ENCODE measurements at regions not wholly inside any gene's neighbourhood (a gene's known extent, or its start where the extent isn't known, plus 50 kb on each side); places are given as distances from the start of the nearest gene placed in this dataset.

GRCh38 chrX:124634363-124634762 lies 288.0 kb downstream of the SH2D1A start:
- DNase-seq (no peak), ATAC-seq (ENCODE audit: low FRiP score) (no peak)
- Histone ChIP-seq H3K36me3 (ENCODE audit: control insufficient read depth in 1 of 2, insufficient read depth in 2 of 2, low read length in 1 of 2) (no peaks in the 10 kb centered on the region), H3K9me3 (ENCODE audit: control insufficient read depth, low read length) (no peaks in the 10 kb centered on the region), H3K4me3 (ENCODE audit: low read length in 2 of 2) (no peak overlapping the region), H3K27me3 (ENCODE audit: control insufficient read depth in 1 of 2, insufficient read depth in 2 of 2, low read length in 1 of 2) (no peaks in the 10 kb centered on the region), H3K4me1 (ENCODE audit: control insufficient read depth in 1 of 2, insufficient read depth in 2 of 2, low read length in 2 of 2) (no peaks in the 10 kb centered on the region), H3K27ac (ENCODE audit: low read depth in 1 of 2, low read length in 2 of 2) (no peak overlapping the region)
- intact Hi-C loops (cut with DNase I): no loop called here
- WGBS, 2 donors: 69 to 92% methylated on average over 4 of the region's 4 CpGs

DNA sequence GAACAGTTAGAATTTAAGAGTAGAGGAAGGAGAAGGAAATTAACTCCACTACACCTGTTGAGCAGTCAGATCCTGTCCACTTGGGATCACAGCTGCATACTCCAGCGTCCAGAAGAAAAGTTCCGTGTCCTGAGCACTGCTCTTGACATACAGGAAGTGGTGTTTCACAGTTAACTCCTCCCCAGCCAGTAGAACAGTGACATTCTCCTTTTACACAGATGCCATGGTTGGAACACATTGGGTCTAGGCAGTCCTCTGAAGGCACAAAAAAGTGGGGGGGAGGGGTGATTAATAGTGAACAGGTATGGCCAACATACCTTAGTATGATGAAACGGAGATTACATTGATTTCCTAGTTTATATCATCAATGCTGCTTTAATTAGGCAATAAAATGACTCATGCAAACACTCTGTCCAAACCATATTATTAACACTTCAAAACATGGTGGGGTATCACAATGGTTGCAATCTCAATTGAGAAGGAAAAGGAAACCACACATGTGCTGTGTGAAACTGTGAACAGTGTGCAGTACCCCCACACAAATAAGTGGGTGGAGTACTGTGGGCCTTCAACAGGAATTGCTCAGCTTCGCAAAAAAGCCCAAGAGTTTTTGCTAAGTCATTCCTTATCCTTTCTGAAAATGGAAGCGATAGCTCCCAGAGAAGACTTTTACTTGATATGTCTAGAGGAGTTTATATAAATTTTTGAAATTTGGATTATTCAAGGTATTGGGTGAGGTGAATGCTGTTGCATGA lies 295.6 kb downstream of the SH2D1A start:
- intact Hi-C loops (cut with DNase I): no loop called here
- H3K27ac ChIP-seq (ENCODE audit: low read depth in 1 of 2, low read length in 2 of 2): no peak overlapping the region
- WGBS, 2 donors: 70 to 89% methylated on average over 5 of the region's 5 CpGs
- no peak overlapping the region for H3K4me3 ChIP-seq (ENCODE audit: low read length in 2 of 2)
- H3K36me3 ChIP-seq (ENCODE audit: control insufficient read depth in 1 of 2, insufficient read depth in 2 of 2, low read length in 1 of 2): no peaks in the 10 kb centered on the region
- peaks cover 0 to 2% of the 10 kb centered on the region in 2 donors for H3K4me1 ChIP-seq (ENCODE audit: control insufficient read depth in 1 of 2, insufficient read depth in 2 of 2, low read length in 2 of 2)
- no peaks in the 10 kb centered on the region for H3K9me3 ChIP-seq (ENCODE audit: control insufficient read depth, low read length)
- ATAC-seq (ENCODE audit: low FRiP score) (no peak), DNase-seq (no peak)
- H3K27me3 ChIP-seq (ENCODE audit: control insufficient read depth in 1 of 2, insufficient read depth in 2 of 2, low read length in 1 of 2): no peaks in the 10 kb centered on the region

- Histone ChIP-seq H3K4me1 (ENCODE audit: control insufficient read depth in 1 of 2, insufficient read depth in 2 of 2, low read length in 2 of 2) (peaks cover 0 to 2% of the 10 kb centered on the region in 2 donors), H3K9me3 (ENCODE audit: control insufficient read depth, low read length) (no peaks in the 10 kb centered on the region), H3K36me3 (ENCODE audit: control insufficient read depth in 1 of 2, insufficient read depth in 2 of 2, low read length in 1 of 2) (no peaks in the 10 kb centered on the region), H3K27ac (ENCODE audit: low read depth in 1 of 2, low read length in 2 of 2) (no peak overlapping the region), H3K27me3 (ENCODE audit: control insufficient read depth in 1 of 2, insufficient read depth in 2 of 2, low read length in 1 of 2) (no peaks in the 10 kb centered on the region), H3K4me3 (ENCODE audit: low read length in 2 of 2) (no peak overlapping the region)
- WGBS, 2 donors: 2 to 19% methylated on average over 1 of the region's 1 CpG
- ATAC-seq (ENCODE audit: low FRiP score) (no peak), DNase-seq (no peak)
- intact Hi-C loops (cut with DNase I): no loop called here
Observed at GRCh38 chrX:124646403-124646802, 300.0 kb downstream of the SH2D1A start.

GRCh38 chrX:124651031-124651430 lies 304.7 kb downstream of the SH2D1A start:
- peaks cover 0 to 2% of the 10 kb centered on the region in 2 donors for H3K4me1 ChIP-seq (ENCODE audit: control insufficient read depth in 1 of 2, insufficient read depth in 2 of 2, low read length in 2 of 2)
- H3K4me3 ChIP-seq (ENCODE audit: low read length in 2 of 2): no peak overlapping the region
- intact Hi-C loops (cut with DNase I): no loop called here
- WGBS, 2 donors: 48 to 59% methylated on average over 4 of the region's 4 CpGs
- DNase-seq (no peak), ATAC-seq (ENCODE audit: low FRiP score) (no peak)
- no peak overlapping the region for H3K27ac ChIP-seq (ENCODE audit: low read depth in 1 of 2, low read length in 2 of 2)
- no peaks in the 10 kb centered on the region for H3K27me3 ChIP-seq (ENCODE audit: control insufficient read depth in 1 of 2, insufficient read depth in 2 of 2, low read length in 1 of 2)
- H3K9me3 ChIP-seq (ENCODE audit: control insufficient read depth, low read length): no peaks in the 10 kb centered on the region
- no peaks in the 10 kb centered on the region for H3K36me3 ChIP-seq (ENCODE audit: control insufficient read depth in 1 of 2, insufficient read depth in 2 of 2, low read length in 1 of 2)

DNA sequence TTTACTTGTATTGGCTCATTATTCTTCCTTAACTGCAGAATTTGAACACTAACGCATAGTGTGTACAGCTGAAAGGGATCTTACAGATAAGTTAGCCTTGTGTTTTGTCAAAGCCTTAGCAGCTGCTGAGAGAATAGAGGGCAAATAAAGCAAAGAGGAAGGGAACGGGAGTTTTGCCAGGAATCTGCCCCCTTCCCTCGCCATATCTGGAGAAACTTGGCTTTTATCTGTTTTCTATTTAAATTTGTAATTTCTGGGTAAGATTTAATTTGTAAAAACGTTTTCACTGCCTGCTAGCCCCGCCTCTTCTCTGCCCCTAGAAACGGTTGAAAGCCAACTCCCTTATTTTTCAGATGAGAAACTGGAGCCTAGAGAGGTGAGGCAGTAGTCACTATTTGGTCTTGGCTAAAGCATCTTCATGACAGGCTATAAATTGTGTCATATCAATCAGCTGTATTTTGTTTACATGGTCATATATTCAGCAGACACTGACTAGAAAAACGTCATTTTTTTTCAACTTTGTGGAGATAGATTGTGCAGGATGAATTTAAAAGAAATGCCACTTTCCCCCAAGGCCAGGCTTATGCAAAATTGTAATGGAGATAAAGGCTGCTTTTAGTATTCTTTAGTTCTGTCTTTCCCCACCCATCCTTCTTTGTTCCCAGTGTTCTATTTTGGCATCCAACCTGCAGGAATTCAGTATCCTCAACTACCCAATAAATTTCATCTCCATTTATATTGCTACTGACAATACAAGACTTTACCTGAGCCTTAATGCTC lies 319.4 kb downstream of the SH2D1A start:
- Histone ChIP-seq H3K4me3 (ENCODE audit: low read length in 2 of 2) (no peak overlapping the region), H3K27me3 (ENCODE audit: control insufficient read depth in 1 of 2, insufficient read depth in 2 of 2, low read length in 1 of 2) (no peaks in the 10 kb centered on the region), H3K36me3 (ENCODE audit: control insufficient read depth in 1 of 2, insufficient read depth in 2 of 2, low read length in 1 of 2) (no peaks in the 10 kb centered on the region), H3K9me3 (ENCODE audit: control insufficient read depth, low read length) (no peaks in the 10 kb centered on the region), H3K27ac (ENCODE audit: low read depth in 1 of 2, low read length in 2 of 2) (no peak overlapping the region), H3K4me1 (ENCODE audit: control insufficient read depth in 1 of 2, insufficient read depth in 2 of 2, low read length in 2 of 2) (no peaks in the 10 kb centered on the region)
- ATAC-seq (ENCODE audit: low FRiP score): no peak
- no peak for DNase-seq
- intact Hi-C loops (cut with DNase I): no loop called here
- 19 to 23% methylated on average over 7 of the region's 7 CpGs for WGBS, 2 donors

GRCh38 chrX:124679199-124679598 lies 332.8 kb downstream of the SH2D1A start:
- DNase-seq: no peak
- 12 to 21% methylated on average over 3 of the region's 3 CpGs for WGBS, 2 donors
- Histone ChIP-seq H3K4me1 (ENCODE audit: control insufficient read depth in 1 of 2, insufficient read depth in 2 of 2, low read length in 2 of 2) (no peaks in the 10 kb centered on the region), H3K27ac (ENCODE audit: low read depth in 1 of 2, low read length in 2 of 2) (no peak overlapping the region), H3K27me3 (ENCODE audit: control insufficient read depth in 1 of 2, insufficient read depth in 2 of 2, low read length in 1 of 2) (no peaks in the 10 kb centered on the region), H3K4me3 (ENCODE audit: low read length in 2 of 2) (no peak overlapping the region), H3K9me3 (ENCODE audit: control insufficient read depth, low read length) (no peaks in the 10 kb centered on the region), H3K36me3 (ENCODE audit: control insufficient read depth in 1 of 2, insufficient read depth in 2 of 2, low read length in 1 of 2) (no peaks in the 10 kb centered on the region)
- intact Hi-C loops (cut with DNase I): no loop called here
- ATAC-seq (ENCODE audit: low FRiP score): no peak

- Histone ChIP-seq H3K9me3 (ENCODE audit: control insufficient read depth, low read length) (peaks cover 1% of the 10 kb centered on the region), H3K4me1 (ENCODE audit: control insufficient read depth in 1 of 2, insufficient read depth in 2 of 2, low read length in 2 of 2) (no peaks in the 10 kb centered on the region), H3K27ac (ENCODE audit: low read depth in 1 of 2, low read length in 2 of 2) (no peak overlapping the region), H3K4me3 (ENCODE audit: low read length in 2 of 2) (no peak overlapping the region), H3K36me3 (ENCODE audit: control insufficient read depth in 1 of 2, insufficient read depth in 2 of 2, low read length in 1 of 2) (no peaks in the 10 kb centered on the region), H3K27me3 (ENCODE audit: control insufficient read depth in 1 of 2, insufficient read depth in 2 of 2, low read length in 1 of 2) (no peaks in the 10 kb centered on the region)
- WGBS, 2 donors: 21 to 37% methylated on average over 2 of the region's 2 CpGs
- intact Hi-C loops (cut with DNase I): no loop called here
- ATAC-seq (ENCODE audit: low FRiP score) (no peak), DNase-seq (no peak)
Observed at GRCh38 chrX:124680287-124680686, 333.9 kb downstream of the SH2D1A start.

- intact Hi-C loops (cut with DNase I): no loop called here
- Histone ChIP-seq H3K36me3 (ENCODE audit: control insufficient read depth in 1 of 2, insufficient read depth in 2 of 2, low read length in 1 of 2) (no peaks in the 10 kb centered on the region), H3K4me3 (ENCODE audit: low read length in 2 of 2) (no peak overlapping the region), H3K9me3 (ENCODE audit: control insufficient read depth, low read length) (no peaks in the 10 kb centered on the region), H3K27me3 (ENCODE audit: control insufficient read depth in 1 of 2, insufficient read depth in 2 of 2, low read length in 1 of 2) (no peaks in the 10 kb centered on the region), H3K4me1 (ENCODE audit: control insufficient read depth in 1 of 2, insufficient read depth in 2 of 2, low read length in 2 of 2) (no peaks in the 10 kb centered on the region), H3K27ac (ENCODE audit: low read depth in 1 of 2, low read length in 2 of 2) (no peak overlapping the region)
- ATAC-seq (ENCODE audit: low FRiP score): no peak
- WGBS, 2 donors: 63 to 87% methylated on average over 3 of the region's 3 CpGs
- no peak for DNase-seq
Observed at GRCh38 chrX:124690495-124690894, 344.1 kb downstream of the SH2D1A start.

- H3K36me3 ChIP-seq (ENCODE audit: control insufficient read depth in 1 of 2, insufficient read depth in 2 of 2, low read length in 1 of 2): no peaks in the 10 kb centered on the region
- no peaks in the 10 kb centered on the region for H3K9me3 ChIP-seq (ENCODE audit: control insufficient read depth, low read length)
- H3K27ac ChIP-seq (ENCODE audit: low read depth in 1 of 2, low read length in 2 of 2): no peak overlapping the region
- intact Hi-C loops (cut with DNase I): no loop called here
- H3K4me1 ChIP-seq (ENCODE audit: control insufficient read depth in 1 of 2, insufficient read depth in 2 of 2, low read length in 2 of 2): no peaks in the 10 kb centered on the region
- DNase-seq: no peak
- 36 to 54% methylated on average over 2 of the region's 2 CpGs for WGBS, 2 donors
- no peak for ATAC-seq (ENCODE audit: low FRiP score)
- H3K27me3 ChIP-seq (ENCODE audit: control insufficient read depth in 1 of 2, insufficient read depth in 2 of 2, low read length in 1 of 2): no peaks in the 10 kb centered on the region
- no peak overlapping the region for H3K4me3 ChIP-seq (ENCODE audit: low read length in 2 of 2)
Observed at GRCh38 chrX:124699876-124700275, 353.5 kb downstream of the SH2D1A start.
